ENCODE measurements at regions not wholly inside any gene's neighbourhood (a gene's known extent, or its start where the extent isn't known, plus 50 kb on each side); places are given as distances from the start of the nearest gene placed in this dataset.
A peak's percentile ranks its signal among the peaks of the same experiment; 100 is the strongest.
"Not testable (repeated sequence)": the region's sequence is repeated elsewhere in the genome, so short reads cannot be mapped to it uniquely, and the experiment has no call there.

- TF ChIP-seq CTCF (IDR thresholded peaks at IDR 0.05; ENCODE audit: extremely low read depth, low read depth, low read length): no peak
- Histone ChIP-seq H3K9me3 (ENCODE audit: low read depth, low read length) (no peaks in the 10 kb centered on the region), H3K4me3 (ENCODE audit: insufficient read depth, low read length) (no peak overlapping the region), H3K27me3 (ENCODE audit: insufficient read depth, low read length) (no peaks in the 10 kb centered on the region), H4K20me1 (ENCODE audit: insufficient read depth, low read length) (no peaks in the 10 kb centered on the region), H3K36me3 (ENCODE audit: insufficient read depth, low read length) (no peaks in the 10 kb centered on the region), H3K4me1 (ENCODE audit: insufficient read depth, low read length) (no peaks in the 10 kb centered on the region), H2AFZ (ENCODE audit: low read length) (no peak overlapping the region), H3K4me2 (ENCODE audit: insufficient read depth, low read length) (no peak overlapping the region), H3K79me2 (ENCODE audit: insufficient read depth, low read length) (no peaks in the 10 kb centered on the region), H3K27ac (ENCODE audit: low read depth, low read length) (no peak overlapping the region)
- DNase-seq (ENCODE audit: insufficient read length, low spot score, missing footprints): no peak
Measured at GRCh38 chr13:28607187-28607955, 51.6 kb upstream of the POMP start.

GRCh38 chr13:28606466-28606865 is 52.5 kb upstream of the POMP start:
- H3K4me3 ChIP-seq (ENCODE audit: insufficient read depth, low read length): no peak overlapping the region
- no peak overlapping the region for H3K27ac ChIP-seq (ENCODE audit: low read depth, low read length)
- no peak overlapping the region for H3K4me2 ChIP-seq (ENCODE audit: insufficient read depth, low read length)
- no peak for DNase-seq (ENCODE audit: insufficient read length, low spot score, missing footprints)
- no peaks in the 10 kb centered on the region for H3K79me2 ChIP-seq (ENCODE audit: insufficient read depth, low read length)
- no peaks in the 10 kb centered on the region for H3K4me1 ChIP-seq (ENCODE audit: insufficient read depth, low read length)
- no peak overlapping the region for H2AFZ ChIP-seq (ENCODE audit: low read length)
- TF ChIP-seq CTCF (IDR thresholded peaks at IDR 0.05; ENCODE audit: extremely low read depth, low read depth, low read length): no peak
- H3K27me3 ChIP-seq (ENCODE audit: insufficient read depth, low read length): no peaks in the 10 kb centered on the region
- H3K36me3 ChIP-seq (ENCODE audit: insufficient read depth, low read length): no peaks in the 10 kb centered on the region
- no peaks in the 10 kb centered on the region for H4K20me1 ChIP-seq (ENCODE audit: insufficient read depth, low read length)
- no peaks in the 10 kb centered on the region for H3K9me3 ChIP-seq (ENCODE audit: low read depth, low read length)

GRCh38 chr13:28605147-28605546 is 53.8 kb upstream of the POMP start:
- H3K4me2 ChIP-seq (ENCODE audit: insufficient read depth, low read length); H2AFZ ChIP-seq (ENCODE audit: low read length); H4K20me1 ChIP-seq (ENCODE audit: insufficient read depth, low read length); H3K79me2 ChIP-seq (ENCODE audit: insufficient read depth, low read length); DNase-seq (ENCODE audit: insufficient read length, low spot score, missing footprints); H3K9me3 ChIP-seq (ENCODE audit: low read depth, low read length); H3K4me3 ChIP-seq (ENCODE audit: insufficient read depth, low read length); H3K27me3 ChIP-seq (ENCODE audit: insufficient read depth, low read length); H3K4me1 ChIP-seq (ENCODE audit: insufficient read depth, low read length); H3K36me3 ChIP-seq (ENCODE audit: insufficient read depth, low read length); H3K27ac ChIP-seq (ENCODE audit: low read depth, low read length): not testable (repeated sequence)

- TF ChIP-seq CTCF (IDR thresholded peaks at IDR 0.05; ENCODE audit: extremely low read depth, low read depth, low read length): no peak
- H3K4me2 ChIP-seq (ENCODE audit: insufficient read depth, low read length): no peak overlapping the region
- H3K36me3 ChIP-seq (ENCODE audit: insufficient read depth, low read length): no peaks in the 10 kb centered on the region
- H3K79me2 ChIP-seq (ENCODE audit: insufficient read depth, low read length): no peaks in the 10 kb centered on the region
- H3K4me3 ChIP-seq (ENCODE audit: insufficient read depth, low read length): no peak overlapping the region
- H4K20me1 ChIP-seq (ENCODE audit: insufficient read depth, low read length): no peaks in the 10 kb centered on the region
- no peak for DNase-seq (ENCODE audit: insufficient read length, low spot score, missing footprints)
- no peaks in the 10 kb centered on the region for H3K27me3 ChIP-seq (ENCODE audit: insufficient read depth, low read length)
- H3K4me1 ChIP-seq (ENCODE audit: insufficient read depth, low read length): no peaks in the 10 kb centered on the region
- H3K9me3 ChIP-seq (ENCODE audit: low read depth, low read length): no peaks in the 10 kb centered on the region
- no peak overlapping the region for H3K27ac ChIP-seq (ENCODE audit: low read depth, low read length)
- peak overlapping the region; percentile 69 for H2AFZ ChIP-seq (ENCODE audit: low read length)
Measured at GRCh38 chr13:28603043-28603664, 55.8 kb upstream of the POMP start.
